Brain microvascular endothelial cell (primary cell): ENCODE measurements at regions not wholly inside any gene's neighbourhood (a gene's known extent, or its start where the extent isn't known, plus 50 kb on each side); places are given as distances from the start of the nearest gene placed in this dataset.

Source experiments
- DNase-seq: peaks from one replicate; pipeline ENCODE4 v3.0.0-alpha.2; 2020
- H3K27ac ChIP-seq: fragments of 250-450 bp; sonication (Bioruptor Pico); 2 replicates; pipeline ENCODE4 v1.5.1; 2020; ENCODE audit warnings: mild to moderate bottlenecking, moderate library complexity
- H3K27me3 ChIP-seq: fragments of 250-450 bp; sonication (Bioruptor Pico); replicated peaks from 2 replicates; pipeline ENCODE4 v1.5.1; 2020; ENCODE audit warnings: mild to moderate bottlenecking
- H3K36me3 ChIP-seq: fragments of 250-450 bp; sonication (Bioruptor Pico); replicated peaks from 2 replicates; pipeline ENCODE4 v1.5.1; 2020; ENCODE audit warnings: mild to moderate bottlenecking
- H3K4me3 ChIP-seq: 2 replicates; pipeline ENCODE4 v1.5.1; 2011; ENCODE audit warnings: low read depth, mild to moderate bottlenecking, control low read depth, low read length, moderate library complexity
- CTCF ChIP-seq: IDR thresholded peaks from 2 replicates; pipeline ENCODE4 v1.5.1; 2011; ENCODE audit warnings: low read depth, mild to moderate bottlenecking, moderate library complexity, low read length, control low read depth, inconsistent platforms; ENCODE audit errors: missing control alignments
- in situ Hi-C: cut with HindIII; loops from 2 replicates; pipeline ENCODE4 v1.10.0; 2017; ENCODE audit warnings: low sequenced_read_pairs, low pct_ligation_motif_present

- no peak overlapping the region for H3K27ac ChIP-seq
- H3K4me3 ChIP-seq, result no peak overlapping the region
- TF ChIP-seq CTCF, result no peak
- DNase-seq, result no peak
- in situ Hi-C loops, result no loop called here
- no peaks in the 10 kb centered on the region for H3K36me3 ChIP-seq
- no peaks in the 10 kb centered on the region for H3K27me3 ChIP-seq
These were observed 505.5 kb downstream of the XPNPEP1 start for GRCh38 chr10:109417803-109418202.

- DNase-seq, result no peak
- no peak overlapping the region for H3K27ac ChIP-seq
- H3K27me3 ChIP-seq, result no peaks in the 10 kb centered on the region
- no peak overlapping the region for H3K4me3 ChIP-seq
- no peak for TF ChIP-seq CTCF
- in situ Hi-C loops, result no loop called here
- no peaks in the 10 kb centered on the region for H3K36me3 ChIP-seq
These were observed 511.0 kb downstream of the XPNPEP1 start for GRCh38 chr10:109412353-109412752.

- no peak for TF ChIP-seq CTCF
- in situ Hi-C loops, result no loop called here
- Histone ChIP-seq H3K4me3 (no peak overlapping the region), H3K27ac (no peak overlapping the region), H3K36me3 (no peaks in the 10 kb centered on the region), H3K27me3 (no peaks in the 10 kb centered on the region)
- no peak for DNase-seq
These were observed 511.4 kb downstream of the XPNPEP1 start for GRCh38 chr10:109411917-109412316.

- TF ChIP-seq CTCF, result no peak
- H3K27me3 ChIP-seq, result no peaks in the 10 kb centered on the region
- DNase-seq, result no peak
- H3K4me3 ChIP-seq, result no peak overlapping the region
- no peaks in the 10 kb centered on the region for H3K36me3 ChIP-seq
- no peak overlapping the region for H3K27ac ChIP-seq
- in situ Hi-C loops, result no loop called here
These were observed 518.0 kb downstream of the XPNPEP1 start for GRCh38 chr10:109405338-109405737.

GRCh38 chr10:109403551-109403950 is 519.8 kb downstream of the XPNPEP1 start:
- DNase-seq, result no peak
- H3K36me3 ChIP-seq, result no peaks in the 10 kb centered on the region
- no peak overlapping the region for H3K4me3 ChIP-seq
- no peak overlapping the region for H3K27ac ChIP-seq
- H3K27me3 ChIP-seq, result no peaks in the 10 kb centered on the region
- in situ Hi-C loops, result no loop called here
- TF ChIP-seq CTCF, result no peak

- no peak overlapping the region for H3K27ac ChIP-seq
- no peaks in the 10 kb centered on the region for H3K36me3 ChIP-seq
- in situ Hi-C loops, result no loop called here
- no peak overlapping the region for H3K4me3 ChIP-seq
- TF ChIP-seq CTCF, result no peak
- no peaks in the 10 kb centered on the region for H3K27me3 ChIP-seq
- DNase-seq, result no peak
These were observed 529.9 kb downstream of the XPNPEP1 start for GRCh38 chr10:109393425-109393824.
